Neural cell (in vitro differentiated cells): ENCODE measurements at regions not wholly inside any gene's neighbourhood (a gene's known extent, or its start where the extent isn't known, plus 50 kb on each side); places are given as distances from the start of the nearest gene placed in this dataset.

ENCODE experiments used
- H2AFZ ChIP-seq: fragments of 200-600, 300-800 bp; sonication (generic), shearing (Covaris generic); 2 replicates; pipeline ENCODE4 v1.6.0; 2014; ENCODE audit warnings: low read depth, mild to moderate bottlenecking, antibody characterized with exemption, low read length, moderate library complexity
- H3F3A ChIP-seq: fragments of 200-600 bp; shearing (Covaris generic); 2 replicates; pipeline ENCODE4 v1.6.1; 2016; ENCODE audit warnings: mild to moderate bottlenecking, moderate library complexity, mixed read lengths, antibody characterized with exemption, low read length; ENCODE audit not compliant: insufficient read depth, poor library complexity, severe bottlenecking
- H3K27ac ChIP-seq: fragments of 200-600, 300-800 bp; sonication (generic), shearing (Covaris generic); 2 replicates; pipeline ENCODE4 v1.5.1; 2014; ENCODE audit warnings: mild to moderate bottlenecking, low read length, moderate library complexity
- H3K27me3 ChIP-seq: fragments of 300-800, 200-600 bp; sonication (generic), shearing (Covaris generic); 2 replicates; pipeline ENCODE4 v1.6.0; 2014; ENCODE audit warnings: mild to moderate bottlenecking, low read depth, low read length, moderate library complexity; ENCODE audit not compliant: insufficient read depth
- H3K36me3 ChIP-seq: fragments of 300-800, 200-600 bp; sonication (generic), shearing (Covaris generic); 2 replicates; pipeline ENCODE4 v1.5.1; 2014; ENCODE audit warnings: mild to moderate bottlenecking, antibody characterized with exemption, low read length, moderate library complexity; ENCODE audit not compliant: insufficient read depth
- H3K4me2 ChIP-seq: fragments of 300-800, 200-600 bp; sonication (generic), shearing (Covaris generic); 2 replicates; pipeline ENCODE4 v1.6.0; 2014; ENCODE audit warnings: mild to moderate bottlenecking, low read length
- H3K4me3 ChIP-seq: fragments of 300-800, 200-600 bp; sonication (generic), shearing (Covaris generic); 2 replicates; pipeline ENCODE4 v1.5.1; 2014; ENCODE audit warnings: mild to moderate bottlenecking, low read length, moderate library complexity
- H3K79me2 ChIP-seq: fragments of 200-600 bp; shearing (Covaris generic); replicated peaks from 2 replicates; pipeline ENCODE4 v1.6.0; 2014; ENCODE audit warnings: mild to moderate bottlenecking, low read length, moderate library complexity; ENCODE audit not compliant: insufficient read depth
- H3K9ac ChIP-seq: fragments of 300-800, 200-600 bp; sonication (generic), shearing (Covaris generic); 2 replicates; pipeline ENCODE4 v1.6.1; 2016; ENCODE audit warnings: mild to moderate bottlenecking, low read length, mixed read lengths
- H3K9me2 ChIP-seq: fragments of 200-600 bp; shearing (Covaris generic); 2 replicates; pipeline ENCODE4 v1.6.1; 2016; ENCODE audit warnings: mild to moderate bottlenecking, low read length, mixed read lengths; ENCODE audit not compliant: insufficient read depth
- H3K9me3 ChIP-seq: fragments of 200-600, 300-800 bp; sonication (generic), shearing (Covaris generic); 2 replicates; pipeline ENCODE4 v1.6.1; 2016; ENCODE audit warnings: mild to moderate bottlenecking, mixed run types, low read length, moderate library complexity, mixed read lengths
- H4K20me1 ChIP-seq: fragments of 200-600 bp; shearing (Covaris generic); 2 replicates; pipeline ENCODE4 v1.6.1; 2016; ENCODE audit warnings: mild to moderate bottlenecking, mixed run types; ENCODE audit not compliant: insufficient read depth
- EP300 ChIP-seq: fragments of 450-650 bp; conservative IDR thresholded peaks from 2 replicates; pipeline ENCODE4 v1.6.1; 2014; ENCODE audit warnings: antibody characterized with exemption, mild to moderate bottlenecking, moderate library complexity; ENCODE audit not compliant: poor library complexity, severe bottlenecking
- EZH2 ChIP-seq: fragments of 200-600, 300-800 bp; shearing (Covaris generic), sonication (generic); IDR thresholded peaks from 2 replicates; pipeline ENCODE4 v1.6.1; 2014; ENCODE audit warnings: antibody characterized with exemption, low read length, borderline replicate concordance, mild to moderate bottlenecking; ENCODE audit not compliant: insufficient read depth, poor library complexity, severe bottlenecking
- MXI1 ChIP-seq: fragments of 450-650 bp; conservative IDR thresholded peaks from 2 replicates; pipeline ENCODE4 v1.6.1; 2014; ENCODE audit warnings: antibody characterized with exemption, mild to moderate bottlenecking; ENCODE audit not compliant: poor library complexity, severe bottlenecking
- POLR2AphosphoS5 ChIP-seq: IDR thresholded peaks from 2 replicates; pipeline ENCODE4 v1.6.1; 2012
- RAD21 ChIP-seq: fragments of 450-650 bp; conservative IDR thresholded peaks from 2 replicates; pipeline ENCODE4 v1.6.1; 2014; ENCODE audit warnings: antibody characterized with exemption, mild to moderate bottlenecking, moderate library complexity
- SMC3 ChIP-seq: fragments of 450-650 bp; conservative IDR thresholded peaks from 2 replicates; pipeline ENCODE4 v1.6.1; 2014; ENCODE audit warnings: antibody characterized with exemption, mild to moderate bottlenecking, moderate library complexity; ENCODE audit not compliant: poor library complexity
- TAF1 ChIP-seq: IDR thresholded peaks from 2 replicates; pipeline ENCODE4 v1.6.1; 2012; ENCODE audit warnings: low read depth
- TF ChIP-seq, protein P1 (sequence below): fragments of 450-650 bp; IDR thresholded peaks from 2 replicates; pipeline ENCODE4 v1.5.1; 2014; ENCODE audit warnings: antibody characterized with exemption, mild to moderate bottlenecking, moderate library complexity; ENCODE audit not compliant: poor library complexity, severe bottlenecking
- TF ChIP-seq, protein P2 (sequence below): IDR thresholded peaks from 2 replicates; pipeline ENCODE4 v1.6.1; 2012; ENCODE audit warnings: borderline replicate concordance

DNA sequence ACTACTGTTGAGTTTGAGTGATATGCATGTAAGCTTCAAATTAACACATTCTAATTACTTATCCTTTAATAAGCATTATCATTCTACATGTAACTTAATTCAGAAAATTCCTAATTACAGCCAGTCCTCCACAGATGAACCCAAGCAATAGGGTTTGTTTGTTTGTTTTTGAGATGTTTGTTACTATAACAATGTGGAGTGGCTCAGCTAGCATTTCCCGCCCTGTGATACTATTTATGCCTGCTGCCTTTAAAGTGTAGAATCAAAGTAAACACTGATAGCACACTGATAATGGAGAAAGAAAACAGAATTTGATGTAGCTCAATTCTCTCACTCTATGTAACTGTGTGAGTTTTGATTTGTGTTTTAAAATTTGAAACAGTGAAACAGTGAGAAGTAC is 105.1 kb upstream of the IGF1R start:
- Histone ChIP-seq H3K9ac (no peak overlapping the region), H3K36me3 (no peaks in the 10 kb centered on the region)
- TF ChIP-seq EP300 (no peak), TAF1 (no peak), EZH2 (no peak)

DNA sequence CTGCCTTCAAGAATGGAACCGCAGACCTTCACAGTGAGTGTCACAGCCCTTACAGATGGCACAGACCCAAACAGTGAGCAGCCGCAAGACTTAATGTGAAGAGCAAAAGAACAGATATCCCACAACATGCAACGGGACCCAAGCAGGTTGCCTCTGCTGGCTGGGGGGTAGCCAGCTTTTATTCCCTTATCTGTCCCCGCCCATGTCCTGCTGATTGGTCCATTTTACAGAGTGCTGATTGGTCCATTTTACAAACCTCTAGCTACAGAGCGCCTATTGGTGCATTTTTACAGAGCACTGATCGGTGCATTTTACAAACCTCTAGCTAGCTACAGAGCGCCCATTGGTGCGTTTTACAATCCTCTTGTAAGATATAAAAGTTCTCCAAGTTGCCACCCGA is 102.0 kb upstream of the IGF1R start:
- Histone ChIP-seq H3F3A (no peaks in the 10 kb centered on the region), H3K9ac (no peak overlapping the region), H2AFZ (no peak overlapping the region), H3K9me3 (no peaks in the 10 kb centered on the region), H3K36me3 (no peaks in the 10 kb centered on the region), H3K27ac (no peak overlapping the region), H3K79me2 (no peaks in the 10 kb centered on the region), H4K20me1 (no peaks in the 10 kb centered on the region), H3K4me3 (no peak overlapping the region), H3K27me3 (peaks cover 26% of the 10 kb centered on the region), H3K4me2 (no peak overlapping the region), H3K9me2 (no peaks in the 10 kb centered on the region)
- no peak for TF ChIP-seq SMC3
- TF ChIP-seq MXI1 = no peak
- no peak for TF ChIP-seq TAF1
- TF ChIP-seq, protein P1, sequence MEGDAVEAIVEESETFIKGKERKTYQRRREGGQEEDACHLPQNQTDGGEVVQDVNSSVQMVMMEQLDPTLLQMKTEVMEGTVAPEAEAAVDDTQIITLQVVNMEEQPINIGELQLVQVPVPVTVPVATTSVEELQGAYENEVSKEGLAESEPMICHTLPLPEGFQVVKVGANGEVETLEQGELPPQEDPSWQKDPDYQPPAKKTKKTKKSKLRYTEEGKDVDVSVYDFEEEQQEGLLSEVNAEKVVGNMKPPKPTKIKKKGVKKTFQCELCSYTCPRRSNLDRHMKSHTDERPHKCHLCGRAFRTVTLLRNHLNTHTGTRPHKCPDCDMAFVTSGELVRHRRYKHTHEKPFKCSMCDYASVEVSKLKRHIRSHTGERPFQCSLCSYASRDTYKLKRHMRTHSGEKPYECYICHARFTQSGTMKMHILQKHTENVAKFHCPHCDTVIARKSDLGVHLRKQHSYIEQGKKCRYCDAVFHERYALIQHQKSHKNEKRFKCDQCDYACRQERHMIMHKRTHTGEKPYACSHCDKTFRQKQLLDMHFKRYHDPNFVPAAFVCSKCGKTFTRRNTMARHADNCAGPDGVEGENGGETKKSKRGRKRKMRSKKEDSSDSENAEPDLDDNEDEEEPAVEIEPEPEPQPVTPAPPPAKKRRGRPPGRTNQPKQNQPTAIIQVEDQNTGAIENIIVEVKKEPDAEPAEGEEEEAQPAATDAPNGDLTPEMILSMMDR = no peak
- TF ChIP-seq, protein P2, sequence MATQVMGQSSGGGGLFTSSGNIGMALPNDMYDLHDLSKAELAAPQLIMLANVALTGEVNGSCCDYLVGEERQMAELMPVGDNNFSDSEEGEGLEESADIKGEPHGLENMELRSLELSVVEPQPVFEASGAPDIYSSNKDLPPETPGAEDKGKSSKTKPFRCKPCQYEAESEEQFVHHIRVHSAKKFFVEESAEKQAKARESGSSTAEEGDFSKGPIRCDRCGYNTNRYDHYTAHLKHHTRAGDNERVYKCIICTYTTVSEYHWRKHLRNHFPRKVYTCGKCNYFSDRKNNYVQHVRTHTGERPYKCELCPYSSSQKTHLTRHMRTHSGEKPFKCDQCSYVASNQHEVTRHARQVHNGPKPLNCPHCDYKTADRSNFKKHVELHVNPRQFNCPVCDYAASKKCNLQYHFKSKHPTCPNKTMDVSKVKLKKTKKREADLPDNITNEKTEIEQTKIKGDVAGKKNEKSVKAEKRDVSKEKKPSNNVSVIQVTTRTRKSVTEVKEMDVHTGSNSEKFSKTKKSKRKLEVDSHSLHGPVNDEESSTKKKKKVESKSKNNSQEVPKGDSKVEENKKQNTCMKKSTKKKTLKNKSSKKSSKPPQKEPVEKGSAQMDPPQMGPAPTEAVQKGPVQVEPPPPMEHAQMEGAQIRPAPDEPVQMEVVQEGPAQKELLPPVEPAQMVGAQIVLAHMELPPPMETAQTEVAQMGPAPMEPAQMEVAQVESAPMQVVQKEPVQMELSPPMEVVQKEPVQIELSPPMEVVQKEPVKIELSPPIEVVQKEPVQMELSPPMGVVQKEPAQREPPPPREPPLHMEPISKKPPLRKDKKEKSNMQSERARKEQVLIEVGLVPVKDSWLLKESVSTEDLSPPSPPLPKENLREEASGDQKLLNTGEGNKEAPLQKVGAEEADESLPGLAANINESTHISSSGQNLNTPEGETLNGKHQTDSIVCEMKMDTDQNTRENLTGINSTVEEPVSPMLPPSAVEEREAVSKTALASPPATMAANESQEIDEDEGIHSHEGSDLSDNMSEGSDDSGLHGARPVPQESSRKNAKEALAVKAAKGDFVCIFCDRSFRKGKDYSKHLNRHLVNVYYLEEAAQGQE = no peak
- TF ChIP-seq POLR2AphosphoS5 = no peak
- TF ChIP-seq RAD21 = no peak

More for the DNA sequence above, 105.1 kb upstream of the IGF1R start:
- no peak overlapping the region for H2AFZ ChIP-seq
- H3K9me3 ChIP-seq = no peaks in the 10 kb centered on the region
- peaks cover 17% of the 10 kb centered on the region for H3K27me3 ChIP-seq
- no peaks in the 10 kb centered on the region for H3K79me2 ChIP-seq
- H3F3A ChIP-seq = no peaks in the 10 kb centered on the region
- H3K4me2 ChIP-seq = no peak overlapping the region
- no peaks in the 10 kb centered on the region for H3K9me2 ChIP-seq
- H3K27ac ChIP-seq = no peak overlapping the region
- no peak overlapping the region for H3K4me3 ChIP-seq
- no peaks in the 10 kb centered on the region for H4K20me1 ChIP-seq

DNA sequence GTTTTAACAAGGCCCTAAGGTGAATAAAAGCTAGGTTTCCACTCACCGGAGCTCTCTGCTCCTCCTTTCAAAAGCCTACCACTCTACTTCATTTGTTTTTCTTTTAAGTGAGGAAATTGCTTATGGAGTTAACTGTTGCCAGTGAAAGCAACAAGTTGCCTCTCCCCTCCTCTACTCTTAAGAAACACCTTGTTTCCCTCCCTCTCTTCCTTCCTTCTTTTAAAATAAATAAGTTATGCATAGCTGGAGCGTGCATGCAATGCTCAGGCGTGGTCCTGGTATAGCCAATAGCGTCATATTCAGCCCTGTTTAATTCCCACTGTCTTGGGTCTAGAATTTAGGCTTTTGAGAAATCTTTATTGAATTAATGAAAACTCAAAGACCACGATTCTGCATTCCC is 101.1 kb upstream of the IGF1R start:
- no peaks in the 10 kb centered on the region for H3K79me2 ChIP-seq
- no peak overlapping the region for H2AFZ ChIP-seq
- H3K9ac ChIP-seq = no peak overlapping the region
- H3K27me3 ChIP-seq = peaks cover 26% of the 10 kb centered on the region
- peak overlapping the region; percentile 94 for H3K4me3 ChIP-seq
- no peaks in the 10 kb centered on the region for H3F3A ChIP-seq
- no peaks in the 10 kb centered on the region for H3K9me2 ChIP-seq
- H3K9me3 ChIP-seq = no peaks in the 10 kb centered on the region
- no peaks in the 10 kb centered on the region for H4K20me1 ChIP-seq
- no peaks in the 10 kb centered on the region for H3K36me3 ChIP-seq
- no peak overlapping the region for H3K27ac ChIP-seq
- no peak overlapping the region for H3K4me2 ChIP-seq
- no peak for TF ChIP-seq EZH2
- TF ChIP-seq, protein P1 = no peak
- TF ChIP-seq TAF1 = no peak
- TF ChIP-seq POLR2AphosphoS5 = no peak
- no peak for TF ChIP-seq RAD21
- TF ChIP-seq MXI1 = no peak
- TF ChIP-seq EP300 = no peak
- TF ChIP-seq SMC3 = no peak
- TF ChIP-seq, protein P2 = no peak
